K562 (cell line): ENCODE measurements at regions not wholly inside any gene's neighbourhood (a gene's known extent, or its start where the extent isn't known, plus 50 kb on each side); places are given as distances from the start of the nearest gene placed in this dataset.

Experiments used
- ATF3 ChIP-seq, 2 experiments: fragments of 450-650 bp in 1 of 2; sonication (generic) in 1 of 2; formaldehyde crosslinking in 1 of 2; IDR thresholded peaks in 1 of 2; conservative IDR thresholded peaks in 1 of 2; 2 replicates each; pipeline versions ENCODE4 v1.6.1 to v1.8.1; 2016 to 2023; ENCODE audit warnings: mild to moderate bottlenecking in 2 of 2, moderate library complexity in 2 of 2, inconsistent platforms in 1 of 2, missing genetic modification reagents in 1 of 2
- CREM ChIP-seq: IDR thresholded peaks from 2 replicates; pipeline ENCODE4 v1.6.1; 2014; ENCODE audit warnings: antibody characterized with exemption, low read depth
- CUX1 ChIP-seq: fragments of 200-800 bp; sonication (Bioruptor generic); IDR thresholded peaks from 2 replicates; pipeline ENCODE4 v1.6.1; 2016; ENCODE audit warnings: missing genetic modification characterization, missing compliant biosample characterization
- FOXK2 ChIP-seq, 2 experiments: fragments of 450-650 bp; IDR thresholded peaks in 1 of 2; conservative IDR thresholded peaks in 1 of 2; 2 replicates each; pipeline ENCODE4 v1.6.1; 2016; ENCODE audit warnings: low read depth in 2 of 2, mild to moderate bottlenecking in 1 of 2
- FOXP4 ChIP-seq: sonication (generic); formaldehyde crosslinking; IDR thresholded peaks from 2 replicates; pipeline ENCODE4 v1.8.0; 2022; ENCODE audit warnings: mild to moderate bottlenecking, missing genetic modification reagents, borderline replicate concordance
- HMBOX1 ChIP-seq: sonication (generic); IDR thresholded peaks from 2 replicates; pipeline ENCODE4 v1.6.1; 2016
- MAZ ChIP-seq, 2 experiments: fragments of 450-650 bp in 1 of 2; sonication (generic) in 1 of 2; formaldehyde crosslinking; IDR thresholded peaks in 1 of 2; conservative IDR thresholded peaks in 1 of 2; 2 replicates each; pipeline versions ENCODE4 v1.4.0 to v1.5.0; 2020; ENCODE audit warnings: mild to moderate bottlenecking in 1 of 2, missing genetic modification reagents in 1 of 2
- PML ChIP-seq: IDR thresholded peaks from 2 replicates; pipeline ENCODE4 v1.6.1; 2012; ENCODE audit warnings: low read length, inconsistent platforms
- THRB ChIP-seq: fragments of 450-650 bp; formaldehyde crosslinking; conservative IDR thresholded peaks from 2 replicates; pipeline ENCODE4 v1.4.0; 2022; ENCODE audit warnings: mild to moderate bottlenecking, missing genetic modification characterization
- UBTF ChIP-seq, 2 experiments: IDR thresholded peaks; 2 replicates each; pipeline ENCODE4 v1.6.1; 2012; ENCODE audit warnings: improper control_type of control experiment in 2 of 2, low read depth in 2 of 2, low read length in 2 of 2, borderline replicate concordance in 1 of 2
- XRCC5 ChIP-seq: fragments of 200-400 bp; formaldehyde crosslinking; IDR thresholded peaks from 2 replicates; pipeline ENCODE4 v1.6.1; 2017; ENCODE audit warnings: low read depth, mild to moderate bottlenecking, low read length

GRCh38 chr18:987325-988186 is 82.9 kb downstream of the ADCYAP1 start (continued):
- TF ChIP-seq UBTF (IDR thresholded peaks at IDR 0.05; ENCODE audit: borderline replicate concordance in 1 of 2, low read depth in 2 of 2, low read length in 2 of 2) = 0 out of 4 replicates have a peak, but pooled peaks of 1 of the 2 experiments have one; percentile 33
- TF ChIP-seq MAZ (CRISPR knock-in tag; conservative IDR thresholded peaks at IDR 0.05 in 1 of 2, IDR thresholded peaks at IDR 0.05 in 1 of 2) = peak in 1 of 2 experiments; percentile 27; a peak in 1 of 4 replicates
- peak; percentile 81 for TF ChIP-seq CREM
- TF ChIP-seq FOXK2 (conservative IDR thresholded peaks at IDR 0.05 in 1 of 2, IDR thresholded peaks at IDR 0.05 in 1 of 2; ENCODE audit: low read depth in 2 of 2) = peak in 1 of 2 experiments; percentile 58; a peak in 2 of 4 replicates
- no peak for TF ChIP-seq XRCC5
- TF ChIP-seq ATF3 (IDR thresholded peaks at IDR 0.05) = peak; percentile 80
- no peak for TF ChIP-seq ATF3 (CRISPR knock-in tag; conservative IDR thresholded peaks at IDR 0.05)
- TF ChIP-seq PML = peak; percentile 78
- TF ChIP-seq FOXP4 (CRISPR knock-in tag) = no peak
- TF ChIP-seq HMBOX1 = peak; percentile 83
- peak; percentile 71; the same call in 1 of the 2 replicates for TF ChIP-seq CUX1
- 0 out of 2 replicates have a peak, but pooled peaks have one; percentile 47 for TF ChIP-seq THRB (CRISPR knock-in tag)
